HG03280 (cell line): ENCODE measurements at regions not wholly inside any gene's neighbourhood (a gene's known extent, or its start where the extent isn't known, plus 50 kb on each side); places are given as distances from the start of the nearest gene placed in this dataset.

Source experiments
- ATAC-seq: cut with Tn5 transposase; IDR thresholded peaks from one replicate; pipeline ENCODE4 v1.9.1; 2021; ENCODE audit warnings: mild to moderate bottlenecking, moderate library complexity; ENCODE audit not compliant: unreplicated experiment

- ATAC-seq = no peak
Observed at GRCh38 chr6:9957215-9957759, 457.6 kb downstream of the TFAP2A start.

GRCh38 chr6:9948678-9949077 is 466.2 kb downstream of the TFAP2A start:
- ATAC-seq = no peak

GRCh38 chr6:9943986-9944385 is 470.9 kb downstream of the TFAP2A start:
- no peak for ATAC-seq

GRCh38 chr6:9943026-9943425 is 471.8 kb downstream of the TFAP2A start:
- no peak for ATAC-seq

GRCh38 chr6:9942131-9942530 is 472.7 kb downstream of the TFAP2A start:
- ATAC-seq = no peak

- ATAC-seq = no peak
Observed at GRCh38 chr6:9938801-9939200, 476.1 kb downstream of the TFAP2A start.

- no peak for ATAC-seq
Observed at GRCh38 chr6:9937031-9937763, 477.7 kb downstream of the TFAP2A start.

GRCh38 chr6:9936551-9936950 is 478.3 kb downstream of the TFAP2A start:
- no peak for ATAC-seq

GRCh38 chr6:9933677-9934076 is 481.2 kb downstream of the TFAP2A start:
- ATAC-seq = no peak

GRCh38 chr6:9927275-9927674 is 487.6 kb downstream of the TFAP2A start:
- no peak for ATAC-seq

GRCh38 chr6:9924971-9925370 is 489.9 kb downstream of the TFAP2A start:
- ATAC-seq = no peak

GRCh38 chr6:9921366-9921765 is 493.5 kb downstream of the TFAP2A start:
- no peak for ATAC-seq

GRCh38 chr6:9914951-9915350 is 499.9 kb downstream of the TFAP2A start:
- ATAC-seq = no peak

GRCh38 chr6:9901376-9901775 is 513.5 kb downstream of the TFAP2A start:
- ATAC-seq = no peak

GRCh38 chr6:9896806-9897205 is 518.1 kb downstream of the TFAP2A start:
- no peak for ATAC-seq

- ATAC-seq = no peak
Observed at GRCh38 chr6:9890893-9891292, 524.0 kb downstream of the TFAP2A start.

GRCh38 chr6:9890469-9890868 is 524.4 kb downstream of the TFAP2A start:
- no peak for ATAC-seq

GRCh38 chr6:9878535-9878934 is 536.3 kb downstream of the TFAP2A start:
- no peak for ATAC-seq

- no peak for ATAC-seq
Observed at GRCh38 chr6:9875605-9876353, 539.1 kb downstream of the TFAP2A start.

- no peak for ATAC-seq
Observed at GRCh38 chr6:9862603-9863167, 552.2 kb downstream of the TFAP2A start.

- ATAC-seq = no peak
Observed at GRCh38 chr6:9851541-9852380, 563.1 kb downstream of the TFAP2A start.
